ENCODE measurements at regions not wholly inside any gene's neighbourhood (a gene's known extent, or its start where the extent isn't known, plus 50 kb on each side); places are given as distances from the start of the nearest gene placed in this dataset.

GRCh38 chr2:183428881-183429280 lies 304.6 kb downstream of the NUP35 start:
- Histone ChIP-seq H3K36me3 (ENCODE audit: insufficient read depth, low read length) (no peaks in the 10 kb centered on the region), H3K4me3 (no peak overlapping the region), H3K9me3 (ENCODE audit: low read depth, low read length) (no peaks in the 10 kb centered on the region), H3K27ac (no peak overlapping the region), H3K9ac (ENCODE audit: insufficient read length) (no peak overlapping the region)
- TF ChIP-seq FOXP2 (optimal IDR thresholded peaks at IDR 0.05; ENCODE audit: control extremely low read depth, extremely low read length, insufficient read depth) (no peak), EZH2 (IDR thresholded peaks at IDR 0.05) (no peak), POLR2AphosphoS5 (IDR thresholded peaks at IDR 0.05; ENCODE audit: borderline replicate concordance, low read depth, low read length) (no peak)
- DNase-seq (ENCODE audit: low read depth, low spot score) = no peak

DNA sequence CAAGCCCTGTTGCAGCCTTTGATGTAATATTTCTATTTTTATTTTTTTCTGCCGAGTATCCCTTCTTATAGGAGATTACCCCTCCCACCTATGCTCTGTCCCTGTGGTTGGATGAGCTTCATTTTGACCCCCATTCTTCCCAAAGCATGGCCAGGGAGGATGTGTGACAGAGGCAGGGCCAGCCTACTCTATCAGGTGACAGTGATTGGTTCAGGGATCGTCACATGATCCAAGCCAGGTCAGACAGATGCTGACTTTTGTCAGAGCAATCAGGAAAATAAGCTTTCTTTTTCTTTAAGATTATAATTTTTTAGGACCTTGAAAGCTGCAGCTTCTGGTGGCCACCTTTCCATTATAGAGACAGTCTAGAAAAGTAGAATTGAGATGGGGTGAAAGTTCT lies 314.3 kb downstream of the NUP35 start:
- H3K9me3 ChIP-seq (ENCODE audit: low read depth, low read length) = no peaks in the 10 kb centered on the region
- no peak overlapping the region for H3K9ac ChIP-seq (ENCODE audit: insufficient read length)
- DNase-seq (ENCODE audit: low read depth, low spot score) = no peak
- TF ChIP-seq POLR2AphosphoS5 (IDR thresholded peaks at IDR 0.05; ENCODE audit: borderline replicate concordance, low read depth, low read length) = no peak
- TF ChIP-seq FOXP2 (optimal IDR thresholded peaks at IDR 0.05; ENCODE audit: control extremely low read depth, extremely low read length, insufficient read depth) = no peak
- TF ChIP-seq EZH2 (IDR thresholded peaks at IDR 0.05) = no peak
- H3K27ac ChIP-seq = no peak overlapping the region
- no peaks in the 10 kb centered on the region for H3K36me3 ChIP-seq (ENCODE audit: insufficient read depth, low read length)
- H3K4me3 ChIP-seq = no peak overlapping the region

- TF ChIP-seq FOXP2 (optimal IDR thresholded peaks at IDR 0.05; ENCODE audit: control extremely low read depth, extremely low read length, insufficient read depth) = no peak
- no peak for TF ChIP-seq EZH2 (IDR thresholded peaks at IDR 0.05)
- TF ChIP-seq POLR2AphosphoS5 (IDR thresholded peaks at IDR 0.05; ENCODE audit: borderline replicate concordance, low read depth, low read length) = no peak
- Histone ChIP-seq H3K27ac (no peak overlapping the region), H3K9ac (ENCODE audit: insufficient read length) (no peak overlapping the region), H3K4me3 (no peak overlapping the region), H3K36me3 (ENCODE audit: insufficient read depth, low read length) (no peaks in the 10 kb centered on the region), H3K9me3 (ENCODE audit: low read depth, low read length) (no peaks in the 10 kb centered on the region)
- DNase-seq (ENCODE audit: low read depth, low spot score) = no peak
Observed at GRCh38 chr2:183455056-183455455, 330.8 kb downstream of the NUP35 start.

- no peaks in the 10 kb centered on the region for H3K9me3 ChIP-seq (ENCODE audit: low read depth, low read length)
- TF ChIP-seq EZH2 (IDR thresholded peaks at IDR 0.05) (no peak), POLR2AphosphoS5 (IDR thresholded peaks at IDR 0.05; ENCODE audit: borderline replicate concordance, low read depth, low read length) (no peak), FOXP2 (optimal IDR thresholded peaks at IDR 0.05; ENCODE audit: control extremely low read depth, extremely low read length, insufficient read depth) (no peak)
- no peaks in the 10 kb centered on the region for H3K36me3 ChIP-seq (ENCODE audit: insufficient read depth, low read length)
- no peak overlapping the region for H3K27ac ChIP-seq
- no peak for DNase-seq (ENCODE audit: low read depth, low spot score)
- H3K4me3 ChIP-seq = no peak overlapping the region
- no peak overlapping the region for H3K9ac ChIP-seq (ENCODE audit: insufficient read length)
Observed at GRCh38 chr2:183456177-183456576, 331.9 kb downstream of the NUP35 start.

DNA sequence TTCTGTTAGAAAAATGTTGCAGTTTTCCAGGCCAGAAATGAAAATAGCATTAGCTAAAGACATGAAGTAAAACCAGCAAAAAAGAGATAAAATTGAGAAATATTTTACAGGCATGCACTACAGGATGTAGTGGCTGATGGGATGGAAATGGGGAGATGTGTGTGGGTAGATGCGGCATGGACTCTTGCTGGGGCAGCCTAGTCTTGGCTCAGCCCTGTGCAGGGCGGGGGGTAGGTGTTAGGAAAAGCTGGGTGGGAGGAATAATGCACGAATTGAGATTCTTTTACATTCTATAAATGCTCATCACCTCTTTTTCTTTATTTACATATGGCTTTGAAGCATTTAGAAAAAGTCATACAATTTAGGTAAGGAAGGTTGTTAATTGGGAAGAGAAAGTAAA lies 334.2 kb downstream of the NUP35 start:
- DNase-seq (ENCODE audit: low read depth, low spot score) = no peak
- no peak overlapping the region for H3K27ac ChIP-seq
- H3K9ac ChIP-seq (ENCODE audit: insufficient read length) = no peak overlapping the region
- TF ChIP-seq EZH2 (IDR thresholded peaks at IDR 0.05) (no peak), POLR2AphosphoS5 (IDR thresholded peaks at IDR 0.05; ENCODE audit: borderline replicate concordance, low read depth, low read length) (no peak), FOXP2 (optimal IDR thresholded peaks at IDR 0.05; ENCODE audit: control extremely low read depth, extremely low read length, insufficient read depth) (no peak)
- peak overlapping the region; percentile 62; the same call in 1 of the 2 replicates for H3K4me3 ChIP-seq
- no peaks in the 10 kb centered on the region for H3K9me3 ChIP-seq (ENCODE audit: low read depth, low read length)
- H3K36me3 ChIP-seq (ENCODE audit: insufficient read depth, low read length) = no peaks in the 10 kb centered on the region

- Histone ChIP-seq H3K9ac (ENCODE audit: insufficient read length) (peak overlapping the region; percentile 60), H3K36me3 (ENCODE audit: insufficient read depth, low read length) (no peaks in the 10 kb centered on the region), H3K27ac (peak overlapping the region; percentile 84), H3K4me3 (peak overlapping the region; percentile 62), H3K9me3 (ENCODE audit: low read depth, low read length) (no peaks in the 10 kb centered on the region)
- TF ChIP-seq POLR2AphosphoS5 (IDR thresholded peaks at IDR 0.05; ENCODE audit: borderline replicate concordance, low read depth, low read length) (no peak), FOXP2 (optimal IDR thresholded peaks at IDR 0.05; ENCODE audit: control extremely low read depth, extremely low read length, insufficient read depth) (no peak), EZH2 (IDR thresholded peaks at IDR 0.05) (no peak)
- DNase-seq (ENCODE audit: low read depth, low spot score) = peak; percentile 80
Observed at GRCh38 chr2:183459466-183459865, 335.2 kb downstream of the NUP35 start.

DNA sequence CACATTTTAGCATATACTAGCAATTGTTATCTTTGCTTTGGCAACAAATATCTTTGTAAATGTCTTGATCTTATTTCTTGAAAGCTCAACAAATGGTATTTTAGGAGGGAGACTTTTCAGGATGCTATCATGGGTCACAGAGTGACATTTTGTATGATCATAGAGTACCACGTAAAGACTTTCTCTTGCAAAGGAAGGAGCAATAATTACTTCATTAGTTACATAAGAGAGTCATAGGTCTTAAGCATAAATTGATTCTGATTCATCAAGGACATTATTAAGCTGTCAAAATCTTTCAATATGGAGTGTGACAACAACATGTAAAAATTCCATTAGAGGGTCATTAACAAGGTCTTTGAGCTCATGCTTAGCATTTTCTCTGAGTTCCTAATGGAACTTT lies 339.6 kb downstream of the NUP35 start:
- TF ChIP-seq EZH2 (IDR thresholded peaks at IDR 0.05) (no peak), POLR2AphosphoS5 (IDR thresholded peaks at IDR 0.05; ENCODE audit: borderline replicate concordance, low read depth, low read length) (no peak), FOXP2 (optimal IDR thresholded peaks at IDR 0.05; ENCODE audit: control extremely low read depth, extremely low read length, insufficient read depth) (no peak)
- Histone ChIP-seq H3K27ac (no peak overlapping the region), H3K9me3 (ENCODE audit: low read depth, low read length) (no peaks in the 10 kb centered on the region), H3K36me3 (ENCODE audit: insufficient read depth, low read length) (no peaks in the 10 kb centered on the region), H3K4me3 (no peak overlapping the region), H3K9ac (ENCODE audit: insufficient read length) (no peak overlapping the region)
- no peak for DNase-seq (ENCODE audit: low read depth, low spot score)

DNA sequence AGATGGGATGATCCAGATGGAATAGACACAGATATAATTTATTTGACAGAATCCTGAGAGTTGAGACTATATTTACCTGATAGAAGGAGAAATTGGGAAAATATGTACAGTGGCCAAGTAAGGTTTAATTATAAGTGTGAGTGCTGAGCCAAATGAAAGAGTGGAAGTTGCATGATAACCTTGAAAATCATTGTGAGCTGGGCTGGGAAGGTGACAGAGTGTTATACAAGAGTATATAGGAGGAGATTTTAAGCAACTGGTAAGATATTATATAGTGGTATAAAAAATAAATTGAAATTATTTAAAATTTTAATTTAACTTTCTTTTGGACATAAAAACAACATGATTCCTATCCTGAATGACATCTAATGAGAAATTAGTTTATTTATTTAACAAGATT lies 340.8 kb downstream of the NUP35 start:
- Histone ChIP-seq H3K9ac (ENCODE audit: insufficient read length) (no peak overlapping the region), H3K36me3 (ENCODE audit: insufficient read depth, low read length) (no peaks in the 10 kb centered on the region), H3K9me3 (ENCODE audit: low read depth, low read length) (no peaks in the 10 kb centered on the region), H3K4me3 (no peak overlapping the region), H3K27ac (no peak overlapping the region)
- DNase-seq (ENCODE audit: low read depth, low spot score) = no peak
- TF ChIP-seq FOXP2 (optimal IDR thresholded peaks at IDR 0.05; ENCODE audit: control extremely low read depth, extremely low read length, insufficient read depth) (no peak), POLR2AphosphoS5 (IDR thresholded peaks at IDR 0.05; ENCODE audit: borderline replicate concordance, low read depth, low read length) (no peak), EZH2 (IDR thresholded peaks at IDR 0.05) (no peak)
